A549 (cell line): ENCODE measurements at regions not wholly inside any gene's neighbourhood (a gene's known extent, or its start where the extent isn't known, plus 50 kb on each side); places are given as distances from the start of the nearest gene placed in this dataset.

Source experiments
- CTCF ChIP-seq: fragments of >200 bp; sonication (Bioruptor Twin); formaldehyde crosslinking; IDR thresholded peaks from 3 replicates; pipeline ENCODE4 v1.5.1; 2016
- EHF ChIP-seq: fragments of 250-450 bp; sonication (Bioruptor Pico); IDR thresholded peaks from 2 replicates; pipeline ENCODE4 v1.5.0; 2020; ENCODE audit warnings: mild to moderate bottlenecking
- NPAS2 ChIP-seq: fragments of 250-450 bp; sonication (Bioruptor Pico); IDR thresholded peaks from 2 replicates; pipeline ENCODE4 v1.8.0; 2022; ENCODE audit warnings: mild to moderate bottlenecking, moderate library complexity, borderline replicate concordance
- POLR2A ChIP-seq: IDR thresholded peaks from 2 replicates; pipeline ENCODE4 v1.6.1; 2012; ENCODE audit warnings: mild to moderate bottlenecking, low read length
- SMC3 ChIP-seq: fragments of >200 bp; sonication (Bioruptor Twin); formaldehyde crosslinking; IDR thresholded peaks from 3 replicates; pipeline ENCODE4 v1.6.1; 2018; ENCODE audit warnings: inconsistent platforms

- TF ChIP-seq EHF (CRISPR knock-in tag) (no peak), POLR2A (no peak), SMC3 (no peak), CTCF (no peak), NPAS2 (CRISPR knock-in tag) (no peak)
Observed at GRCh38 chrY:16486696-16487215, 1393.3 kb downstream of the CDY2B start.
